HepG2 (cell line): ENCODE measurements at regions not wholly inside any gene's neighbourhood (a gene's known extent, or its start where the extent isn't known, plus 50 kb on each side); places are given as distances from the start of the nearest gene placed in this dataset.

Experiments used
- BRCA1 ChIP-seq: sonication (generic); formaldehyde crosslinking; IDR thresholded peaks from 2 replicates; pipeline ENCODE4 v1.4.0; 2020; ENCODE audit warnings: missing genetic modification reagents
- CTCF ChIP-seq: sonication (generic); formaldehyde crosslinking; IDR thresholded peaks from 2 replicates; pipeline ENCODE4 v1.5.0; 2020; ENCODE audit warnings: mild to moderate bottlenecking, missing genetic modification reagents, moderate library complexity
- EZH2 ChIP-seq: conservative IDR thresholded peaks from 2 replicates; pipeline ENCODE4 v1.6.1; 2012; ENCODE audit warnings: mild to moderate bottlenecking, low read depth, low read length, moderate library complexity
- FOXJ3 ChIP-seq: sonication (generic); formaldehyde crosslinking; IDR thresholded peaks from 2 replicates; pipeline ENCODE4 v1.4.0; 2020; ENCODE audit warnings: missing genetic modification reagents, mild to moderate bottlenecking, borderline replicate concordance
- HNRNPLL ChIP-seq: fragments of 200-400 bp; formaldehyde crosslinking; IDR thresholded peaks from 2 replicates; pipeline ENCODE4 v1.6.1; 2017; ENCODE audit warnings: mild to moderate bottlenecking, low read depth, low read length; ENCODE audit not compliant: poor library complexity, severe bottlenecking
- HOXA7 ChIP-seq: sonication (generic); formaldehyde crosslinking; IDR thresholded peaks from 2 replicates; pipeline ENCODE4 v1.8.1; 2022; ENCODE audit warnings: mild to moderate bottlenecking, missing genetic modification reagents, moderate library complexity
- POLR2AphosphoS5 ChIP-seq: IDR thresholded peaks from 2 replicates; pipeline ENCODE4 v1.6.1; 2012; ENCODE audit warnings: low read depth, low read length
- RAD51 ChIP-seq: fragments of 450-650 bp; IDR thresholded peaks from 2 replicates; pipeline ENCODE4 v1.6.1; 2016; ENCODE audit warnings: borderline replicate concordance
- RFX5 ChIP-seq: IDR thresholded peaks from 2 replicates; pipeline ENCODE4 v1.6.1; 2011; ENCODE audit warnings: low read depth, low read length, improper control_type of control experiment
- RFXAP ChIP-seq: sonication (generic); formaldehyde crosslinking; IDR thresholded peaks from 2 replicates; pipeline ENCODE4 v1.4.0; 2020; ENCODE audit warnings: missing genetic modification reagents, borderline replicate concordance
- ZNF296 ChIP-seq: sonication (generic); formaldehyde crosslinking; conservative IDR thresholded peaks from 2 replicates; pipeline ENCODE4 v1.5.0; 2020; ENCODE audit warnings: mild to moderate bottlenecking, missing genetic modification reagents
- ZSCAN29 ChIP-seq: sonication (generic); formaldehyde crosslinking; conservative IDR thresholded peaks from 2 replicates; pipeline ENCODE4 v1.4.0; 2020; ENCODE audit warnings: mild to moderate bottlenecking, missing genetic modification reagents

- TF ChIP-seq HOXA7 (CRISPR knock-in tag) (no peak), BRCA1 (CRISPR knock-in tag) (no peak), HNRNPLL (no peak), EZH2 (no peak), RFXAP (CRISPR knock-in tag) (no peak), RFX5 (no peak), ZNF296 (CRISPR knock-in tag) (no peak), RAD51 (no peak), FOXJ3 (no peak), ZSCAN29 (no peak), CTCF (CRISPR knock-in tag) (no peak), POLR2AphosphoS5 (no peak)
Measured at GRCh38 chr1:187715483-187715882, 886.7 kb downstream of the PLA2G4A start.
